ENCODE measurements at regions not wholly inside any gene's neighbourhood (a gene's known extent, or its start where the extent isn't known, plus 50 kb on each side); places are given as distances from the start of the nearest gene placed in this dataset.

- TF ChIP-seq CTCF (IDR thresholded peaks at IDR 0.05; ENCODE audit: insufficient read depth, low read length): no peak
- DNase-seq (ENCODE audit: low read depth): no peak
- H3K4me3 ChIP-seq (ENCODE audit: low read depth, low read length): no peak overlapping the region
These were observed 236.4 kb downstream of the NFATC2 start for GRCh38 chr20:51306081-51306480.

- no peak for DNase-seq (ENCODE audit: low read depth)
These were observed 237.0 kb downstream of the NFATC2 start for GRCh38 chr20:51305316-51306052.

GRCh38 chr20:51303731-51304670 is 238.5 kb downstream of the NFATC2 start:
- TF ChIP-seq CTCF (IDR thresholded peaks at IDR 0.05; ENCODE audit: insufficient read depth, low read length): no peak
- DNase-seq (ENCODE audit: low read depth): no peak
- H3K4me3 ChIP-seq (ENCODE audit: low read depth, low read length): no peak overlapping the region

More at GRCh38 chr20:51305316-51306052, 237.0 kb downstream of the NFATC2 start:
- H3K4me3 ChIP-seq (ENCODE audit: low read depth, low read length): no peak overlapping the region
- TF ChIP-seq CTCF (IDR thresholded peaks at IDR 0.05; ENCODE audit: insufficient read depth, low read length): no peak

- DNase-seq (ENCODE audit: low read depth): no peak
- TF ChIP-seq CTCF (IDR thresholded peaks at IDR 0.05; ENCODE audit: insufficient read depth, low read length): no peak
- no peak overlapping the region for H3K4me3 ChIP-seq (ENCODE audit: low read depth, low read length)
These were observed 241.5 kb downstream of the NFATC2 start for GRCh38 chr20:51301026-51301425.

GRCh38 chr20:51300104-51300503 is 242.4 kb downstream of the NFATC2 start:
- DNase-seq (ENCODE audit: low read depth): no peak
- H3K4me3 ChIP-seq (ENCODE audit: low read depth, low read length): no peak overlapping the region
- no peak for TF ChIP-seq CTCF (IDR thresholded peaks at IDR 0.05; ENCODE audit: insufficient read depth, low read length)

- DNase-seq (ENCODE audit: low read depth): no peak
- no peak for TF ChIP-seq CTCF (IDR thresholded peaks at IDR 0.05; ENCODE audit: insufficient read depth, low read length)
These were observed 243.1 kb downstream of the NFATC2 start for GRCh38 chr20:51299413-51299812.

More at GRCh38 chr20:51299413-51299812, 243.1 kb downstream of the NFATC2 start:
- no peak overlapping the region for H3K4me3 ChIP-seq (ENCODE audit: low read depth, low read length)
